Left colon (tissue), 2 donors: ENCODE measurements at regions not wholly inside any gene's neighbourhood (a gene's known extent, or its start where the extent isn't known, plus 50 kb on each side); places are given as distances from the start of the nearest gene placed in this dataset.

Experiments
- ATAC-seq: fragments of 200-7000 bp; cut with Tn5 transposase; one replicate; pipeline ENCODE4 v1.9.1; 2020; ENCODE audit warnings: mild to moderate bottlenecking, moderate library complexity
- DNase-seq, 2 donors: peaks; one replicate each; pipeline ENCODE4 v3.0.0-alpha.2; 2020
- intact Hi-C, 2 donors: fragments of 100-400 bp; cut with DNase I in 1 of 2; cut with micrococcal nuclease in 1 of 2; formaldehyde crosslinking; loops; one replicate each; pipeline versions ENCODE4 v1.11.2 to v1.14.0; 2022; cut with DNase I, micrococcal nuclease
- donor health status: DM: no; HTN: no; CAD: no.
- donor health status: DM: yes; HTN: yes; CAD: no.

- DNase-seq (no peak), ATAC-seq (peak; percentile 56)
- intact Hi-C loops, result no loop called here
Measured at GRCh38 chr7:27359181-27360125, 116.9 kb downstream of the EVX1 start.

GRCh38 chr7:27361522-27361921 lies 118.9 kb downstream of the EVX1 start:
- DNase-seq, result peak; percentile 30 to 39
- intact Hi-C loops, result no loop called here
- peak; percentile 82 for ATAC-seq

GRCh38 chr7:27362026-27362425 lies 119.4 kb downstream of the EVX1 start:
- DNase-seq, result no peak
- intact Hi-C loops, result no loop called here
- ATAC-seq, result peak; percentile 66

GRCh38 chr7:27364344-27364758 lies 121.7 kb downstream of the EVX1 start:
- peak; percentile 34 to 65 for DNase-seq
- intact Hi-C loops, result no loop called here
- no peak for ATAC-seq

- intact Hi-C loops, result no loop called here
- ATAC-seq (peak; percentile 67), DNase-seq (no peak)
Measured at GRCh38 chr7:27367179-27367932, 124.8 kb downstream of the EVX1 start.

- DNase-seq, result no peak
- intact Hi-C loops, result no loop called here
- peak; percentile 7 for ATAC-seq
Measured at GRCh38 chr7:27367933-27368549, 125.4 kb downstream of the EVX1 start.

GRCh38 chr7:27374958-27375841 lies 132.6 kb downstream of the EVX1 start:
- no peak for ATAC-seq
- DNase-seq, result no peak
- intact Hi-C loops, result no loop called here

GRCh38 chr7:27375958-27376357 lies 133.4 kb downstream of the EVX1 start:
- intact Hi-C loops, result no loop called here
- ATAC-seq, result no peak
- DNase-seq, result no peak

GRCh38 chr7:27377988-27378387 lies 135.4 kb downstream of the EVX1 start:
- ATAC-seq (no peak), DNase-seq (no peak)
- intact Hi-C loops, result no loop called here

GRCh38 chr7:27382307-27382706 lies 139.7 kb downstream of the EVX1 start:
- ATAC-seq, result no peak
- no peak for DNase-seq
- intact Hi-C loops, result no loop called here

GRCh38 chr7:27386581-27386980 lies 144.0 kb downstream of the EVX1 start:
- DNase-seq (no peak), ATAC-seq (no peak)
- intact Hi-C loops, result no loop called here

- DNase-seq, result no peak
- no peak for ATAC-seq
- intact Hi-C loops, result no loop called here
Measured at GRCh38 chr7:27387864-27388263, 145.3 kb downstream of the EVX1 start.

GRCh38 chr7:27388561-27388960 lies 146.0 kb downstream of the EVX1 start:
- intact Hi-C loops, result no loop called here
- no peak for ATAC-seq
- DNase-seq, result no peak

GRCh38 chr7:27389496-27389895 lies 146.9 kb downstream of the EVX1 start:
- ATAC-seq (no peak), DNase-seq (no peak)
- intact Hi-C loops, result no loop called here

- ATAC-seq, result no peak
- no peak for DNase-seq
- intact Hi-C loops, result no loop called here
Measured at GRCh38 chr7:27392477-27392876, 149.9 kb downstream of the EVX1 start.

- ATAC-seq, result no peak
- intact Hi-C loops, result no loop called here
- no peak for DNase-seq
Measured at GRCh38 chr7:27394871-27395270, 152.3 kb downstream of the EVX1 start.

- intact Hi-C loops, result no loop called here
- no peak for DNase-seq
- no peak for ATAC-seq
Measured at GRCh38 chr7:27395626-27396025, 153.0 kb downstream of the EVX1 start.

- DNase-seq, result no peak
- intact Hi-C loops, result no loop called here
- ATAC-seq, result no peak
Measured at GRCh38 chr7:27397503-27397902, 154.9 kb downstream of the EVX1 start.

GRCh38 chr7:27398851-27399250 lies 156.2 kb downstream of the EVX1 start:
- ATAC-seq (no peak), DNase-seq (no peak)
- intact Hi-C loops, result no loop called here
